GM19240 (cell line): ENCODE measurements at regions not wholly inside any gene's neighbourhood (a gene's known extent, or its start where the extent isn't known, plus 50 kb on each side); places are given as distances from the start of the nearest gene placed in this dataset.
"Not testable (repeated sequence)": the region's sequence is repeated elsewhere in the genome, so short reads cannot be mapped to it uniquely, and the experiment has no call there.

ENCODE experiments used
- DNase-seq: peaks from one replicate; pipeline ENCODE4 v3.0.0; 2011; ENCODE audit warnings: low spot score; ENCODE audit not compliant: insufficient read length

GRCh38 chr10:21463436-21463835, 62.0 kb downstream of the SKIDA1 start:
- DNase-seq: no peak

GRCh38 chr10:21458126-21458871, 67.2 kb downstream of the SKIDA1 start:
- no peak for DNase-seq

- DNase-seq: no peak
These were observed 69.3 kb downstream of the SKIDA1 start for GRCh38 chr10:21456160-21456559.

- no peak for DNase-seq
These were observed 73.3 kb downstream of the SKIDA1 start for GRCh38 chr10:21452203-21452602.

- no peak for DNase-seq
These were observed 76.1 kb downstream of the SKIDA1 start for GRCh38 chr10:21449288-21449966.

GRCh38 chr10:21445163-21445562, 80.3 kb downstream of the SKIDA1 start:
- no peak for DNase-seq

- no peak for DNase-seq
These were observed 83.9 kb downstream of the SKIDA1 start for GRCh38 chr10:21441625-21442024.

- not testable (repeated sequence) for DNase-seq
These were observed 86.6 kb downstream of the SKIDA1 start for GRCh38 chr10:21438914-21439313.

GRCh38 chr10:21437770-21438382, 87.6 kb downstream of the SKIDA1 start:
- DNase-seq: no peak

GRCh38 chr10:21432266-21432665, 93.2 kb downstream of the SKIDA1 start:
- no peak for DNase-seq

GRCh38 chr10:21431799-21432198, 93.7 kb downstream of the SKIDA1 start:
- no peak for DNase-seq

GRCh38 chr10:21427804-21428481, 97.5 kb downstream of the SKIDA1 start:
- no peak for DNase-seq

- no peak for DNase-seq
These were observed 101.0 kb downstream of the SKIDA1 start for GRCh38 chr10:21424459-21424861.

- no peak for DNase-seq
These were observed 101.6 kb downstream of the SKIDA1 start for GRCh38 chr10:21423850-21424249.

- DNase-seq: no peak
These were observed 102.1 kb downstream of the SKIDA1 start for GRCh38 chr10:21423338-21423737.

GRCh38 chr10:21421794-21422193, 103.7 kb downstream of the SKIDA1 start:
- DNase-seq: no peak

- DNase-seq: no peak
These were observed 104.5 kb downstream of the SKIDA1 start for GRCh38 chr10:21421016-21421415.

GRCh38 chr10:21418981-21419576, 106.4 kb downstream of the SKIDA1 start:
- not testable (repeated sequence) for DNase-seq

- no peak for DNase-seq
These were observed 108.2 kb downstream of the SKIDA1 start for GRCh38 chr10:21417172-21417712.

GRCh38 chr10:21413680-21414079, 111.8 kb downstream of the SKIDA1 start:
- no peak for DNase-seq

GRCh38 chr10:21413268-21413667, 112.2 kb downstream of the SKIDA1 start:
- DNase-seq: no peak
